Neural progenitor cell (in vitro differentiated cells): ENCODE measurements at regions not wholly inside any gene's neighbourhood (a gene's known extent, or its start where the extent isn't known, plus 50 kb on each side); places are given as distances from the start of the nearest gene placed in this dataset.

Experiments
- DNase-seq: peaks from one replicate; pipeline ENCODE4 v3.0.0-alpha.2; 2016; ENCODE audit warnings: low spot score
- H2AFZ ChIP-seq: fragments of 200-600 bp; sonication (generic); replicated peaks from 2 replicates; pipeline ENCODE4 v1.6.1; 2016; ENCODE audit warnings: antibody characterized with exemption
- H3F3A ChIP-seq: fragments of 200-600 bp; sonication (generic); 2 replicates; pipeline ENCODE4 v1.6.1; 2016; ENCODE audit warnings: antibody characterized with exemption, low read depth
- H3K27ac ChIP-seq: fragments of 200-600 bp; sonication (generic); 2 replicates; pipeline ENCODE4 v1.5.1; 2016; ENCODE audit warnings: mild to moderate bottlenecking
- H3K27me3 ChIP-seq: fragments of 200-600 bp; sonication (generic); 2 replicates; pipeline ENCODE4 v1.6.1; 2016; ENCODE audit warnings: mild to moderate bottlenecking, moderate library complexity
- H3K36me3 ChIP-seq: fragments of 200-600 bp; sonication (generic); 2 replicates; pipeline ENCODE4 v1.5.1; 2016
- H3K4me1 ChIP-seq: fragments of 200-600 bp; sonication (generic); 2 replicates; pipeline ENCODE4 v1.6.1; 2016; ENCODE audit warnings: mixed run types
- H3K4me2 ChIP-seq: fragments of 200-600 bp; sonication (generic); 2 replicates; pipeline ENCODE4 v1.6.1; 2016
- H3K4me3 ChIP-seq: fragments of 200-600 bp; sonication (generic); 2 replicates; pipeline ENCODE4 v1.5.1; 2016
- H3K79me2 ChIP-seq: fragments of 200-600 bp; sonication (generic); 2 replicates; pipeline ENCODE4 v1.6.1; 2016; ENCODE audit warnings: low read depth
- H3K9ac ChIP-seq: fragments of 200-600 bp; sonication (generic); 2 replicates; pipeline ENCODE4 v1.6.1; 2016
- H3K9me3 ChIP-seq: fragments of 200-600 bp; sonication (generic); 2 replicates; pipeline ENCODE4 v1.5.1; 2016; ENCODE audit warnings: low read depth
- H4K20me1 ChIP-seq: fragments of 200-600 bp; sonication (generic); 2 replicates; pipeline ENCODE4 v1.6.1; 2016; ENCODE audit warnings: low read depth
- H3K27ac Mint-ChIP-seq: 3 replicates; pipeline ENCODE4 v1.8.0; 2021; ENCODE audit warnings: mixed read lengths
- H3K27me3 Mint-ChIP-seq: 2 replicates; pipeline ENCODE4 v1.8.0; 2022; ENCODE audit warnings: low read depth, mild to moderate bottlenecking, inconsistent platforms, moderate library complexity, mixed read lengths; ENCODE audit not compliant: insufficient read depth
- H3K36me3 Mint-ChIP-seq: 3 replicates; pipeline ENCODE4 v1.8.0; 2021; ENCODE audit warnings: mixed read lengths
- H3K4me1 Mint-ChIP-seq: 3 replicates; pipeline ENCODE4 v1.8.0; 2021; ENCODE audit warnings: mixed read lengths
- H3K4me3 Mint-ChIP-seq: 3 replicates; pipeline ENCODE4 v1.8.0; 2021; ENCODE audit warnings: mild to moderate bottlenecking, moderate library complexity, mixed read lengths
- H3K9me3 Mint-ChIP-seq: 3 replicates; pipeline ENCODE4 v1.8.0; 2020; ENCODE audit warnings: mixed read lengths
- CTCF ChIP-seq: fragments of 200-600 bp; sonication (generic); IDR thresholded peaks from 2 replicates; pipeline ENCODE4 v1.5.1; 2017; ENCODE audit warnings: antibody characterized with exemption, mild to moderate bottlenecking
- EZH2 ChIP-seq: fragments of 200-600 bp; sonication (generic); IDR thresholded peaks from 2 replicates; pipeline ENCODE4 v1.6.1; 2017; ENCODE audit warnings: antibody characterized with exemption, mild to moderate bottlenecking, moderate library complexity
- EZH2phosphoT487 ChIP-seq: fragments of 200-600 bp; sonication (generic); IDR thresholded peaks from 2 replicates; pipeline ENCODE4 v1.6.1; 2017; ENCODE audit warnings: antibody characterized with exemption

DNA sequence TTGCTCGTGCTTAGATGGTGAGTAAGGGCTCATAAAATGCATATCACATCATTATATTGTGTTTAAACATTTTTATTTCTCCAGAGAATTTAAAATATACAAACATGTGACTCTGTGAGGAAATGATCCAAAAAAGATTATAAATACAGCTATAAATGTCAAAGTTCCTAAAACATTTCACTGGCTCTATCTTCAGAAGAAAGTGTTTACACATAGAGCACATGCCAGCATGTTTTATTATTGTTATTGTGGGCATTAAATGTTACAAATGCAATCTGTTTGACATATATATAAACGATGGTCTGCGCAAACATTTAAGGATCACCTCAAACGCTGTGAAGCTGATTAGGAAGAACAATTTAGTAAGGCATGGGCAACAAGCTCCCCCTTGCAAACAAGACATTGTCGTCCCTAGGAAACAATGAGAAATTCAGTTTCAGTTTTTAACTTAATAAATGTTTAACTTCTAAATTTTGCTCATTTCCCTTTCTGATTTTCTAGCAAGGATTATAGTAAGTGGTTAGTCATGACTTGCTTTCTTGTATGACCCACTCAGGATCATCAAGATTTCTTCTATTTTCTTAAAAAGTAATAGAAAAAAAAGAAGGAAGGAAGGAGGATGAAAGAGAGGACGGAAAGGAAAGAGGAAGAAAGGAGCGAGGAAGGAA, 207.5 kb downstream of the SATB1 start:
- peaks cover 2% of the 10 kb centered on the region for H3K27me3 Mint-ChIP-seq
- no peak overlapping the region for H3K27ac ChIP-seq
- no peak for DNase-seq

GRCh38 chr3:18216996-18217395, 208.1 kb downstream of the SATB1 start:
- Histone ChIP-seq H3K4me2 (no peak overlapping the region), H3F3A (no peaks in the 10 kb centered on the region), H2AFZ (no peak overlapping the region), H3K27me3 (no peaks in the 10 kb centered on the region), H3K36me3 (no peaks in the 10 kb centered on the region), H3K4me1 (no peaks in the 10 kb centered on the region), H3K9ac (no peak overlapping the region), H4K20me1 (no peaks in the 10 kb centered on the region), H3K9me3 (no peaks in the 10 kb centered on the region), H3K79me2 (no peaks in the 10 kb centered on the region), H3K27ac (no peak overlapping the region), H3K4me3 (no peak overlapping the region)
- Mint-ChIP-seq H3K27me3 (peaks cover 2% of the 10 kb centered on the region), H3K9me3 (no peaks in the 10 kb centered on the region), H3K4me3 (no peak overlapping the region), H3K27ac (no peak overlapping the region), H3K36me3 (no peaks in the 10 kb centered on the region), H3K4me1 (no peaks in the 10 kb centered on the region)
- TF ChIP-seq CTCF: no peak
- TF ChIP-seq EZH2: no peak
- no peak for TF ChIP-seq EZH2phosphoT487
- no peak for DNase-seq

More for the DNA sequence above, 207.5 kb downstream of the SATB1 start:
- H3K9ac ChIP-seq: no peak overlapping the region
- H3K9me3 Mint-ChIP-seq: no peaks in the 10 kb centered on the region
- H3K4me3 ChIP-seq: no peak overlapping the region
- H3K4me1 Mint-ChIP-seq: no peaks in the 10 kb centered on the region
- no peaks in the 10 kb centered on the region for H4K20me1 ChIP-seq
- H3K4me1 ChIP-seq: peaks cover 5% of the 10 kb centered on the region
- H3F3A ChIP-seq: no peaks in the 10 kb centered on the region
- no peaks in the 10 kb centered on the region for H3K27me3 ChIP-seq
- no peaks in the 10 kb centered on the region for H3K9me3 ChIP-seq
- H3K36me3 Mint-ChIP-seq: no peaks in the 10 kb centered on the region
- H3K4me3 Mint-ChIP-seq: no peak overlapping the region
- H2AFZ ChIP-seq: no peak overlapping the region
- H3K4me2 ChIP-seq: no peak overlapping the region
- H3K27ac Mint-ChIP-seq: no peak overlapping the region
- no peak for TF ChIP-seq CTCF
- no peak for TF ChIP-seq EZH2
- no peak for TF ChIP-seq EZH2phosphoT487
- H3K36me3 ChIP-seq: no peaks in the 10 kb centered on the region
- H3K79me2 ChIP-seq: no peaks in the 10 kb centered on the region

GRCh38 chr3:18215639-18216038, 209.5 kb downstream of the SATB1 start:
- Histone ChIP-seq H3F3A (no peaks in the 10 kb centered on the region), H3K9me3 (no peaks in the 10 kb centered on the region), H3K4me2 (no peak overlapping the region), H3K27ac (no peak overlapping the region), H3K79me2 (no peaks in the 10 kb centered on the region), H3K4me1 (no peaks in the 10 kb centered on the region), H3K27me3 (no peaks in the 10 kb centered on the region), H3K4me3 (no peak overlapping the region), H3K9ac (no peak overlapping the region), H3K36me3 (no peaks in the 10 kb centered on the region), H4K20me1 (no peaks in the 10 kb centered on the region), H2AFZ (no peak overlapping the region)
- no peak for DNase-seq
- no peak overlapping the region for H3K4me3 Mint-ChIP-seq
- H3K27me3 Mint-ChIP-seq: peaks cover 2% of the 10 kb centered on the region
- no peaks in the 10 kb centered on the region for H3K36me3 Mint-ChIP-seq
- H3K27ac Mint-ChIP-seq: no peak overlapping the region
- H3K4me1 Mint-ChIP-seq: no peaks in the 10 kb centered on the region
- TF ChIP-seq EZH2 (no peak), EZH2phosphoT487 (no peak), CTCF (no peak)
- no peaks in the 10 kb centered on the region for H3K9me3 Mint-ChIP-seq
